EH (cell line): ENCODE measurements at regions not wholly inside any gene's neighbourhood (a gene's known extent, or its start where the extent isn't known, plus 50 kb on each side); places are given as distances from the start of the nearest gene placed in this dataset.
A peak's percentile ranks its signal among the peaks of the same experiment; 100 is the strongest.
"Not testable (repeated sequence)": the region's sequence is repeated elsewhere in the genome, so short reads cannot be mapped to it uniquely, and the experiment has no call there.

Experiments
- DNase-seq: peaks from one replicate; pipeline ENCODE4 v3.0.0-alpha.2; 2015; ENCODE audit warnings: low read depth

GRCh38 chr5:121006217-121006616 lies 542.1 kb downstream of the PRR16 start:
- DNase-seq = no peak

GRCh38 chr5:121008041-121008440 lies 543.9 kb downstream of the PRR16 start:
- DNase-seq = no peak

GRCh38 chr5:121009058-121009457 lies 545.0 kb downstream of the PRR16 start:
- DNase-seq = no peak

- no peak for DNase-seq
These were observed 553.9 kb downstream of the PRR16 start for GRCh38 chr5:121018004-121018403.

GRCh38 chr5:121019106-121019505 lies 555.0 kb downstream of the PRR16 start:
- no peak for DNase-seq

GRCh38 chr5:121019734-121020133 lies 555.6 kb downstream of the PRR16 start:
- DNase-seq = no peak

GRCh38 chr5:121021681-121022080 lies 557.6 kb downstream of the PRR16 start:
- no peak for DNase-seq

GRCh38 chr5:121024416-121025311 lies 560.6 kb downstream of the PRR16 start:
- no peak for DNase-seq

- no peak for DNase-seq
These were observed 561.6 kb downstream of the PRR16 start for GRCh38 chr5:121025671-121026070.

GRCh38 chr5:121027636-121028035 lies 563.5 kb downstream of the PRR16 start:
- DNase-seq = no peak

GRCh38 chr5:121029536-121030245 lies 565.6 kb downstream of the PRR16 start:
- DNase-seq = no peak

GRCh38 chr5:121031491-121031890 lies 567.4 kb downstream of the PRR16 start:
- DNase-seq = no peak

GRCh38 chr5:121033334-121033733 lies 569.2 kb downstream of the PRR16 start:
- DNase-seq = no peak

GRCh38 chr5:121038438-121038837 lies 574.3 kb downstream of the PRR16 start:
- DNase-seq = no peak

- DNase-seq = no peak
These were observed 585.9 kb downstream of the PRR16 start for GRCh38 chr5:121049971-121050370.

GRCh38 chr5:121053055-121053985 lies 589.2 kb downstream of the PRR16 start:
- DNase-seq = peak; percentile 14

GRCh38 chr5:121055586-121055985 lies 591.5 kb downstream of the PRR16 start:
- no peak for DNase-seq

- DNase-seq = not testable (repeated sequence)
These were observed 600.1 kb downstream of the PRR16 start for GRCh38 chr5:121064241-121064640.

- no peak for DNase-seq
These were observed 622.6 kb downstream of the PRR16 start for GRCh38 chr5:121086671-121087070.

GRCh38 chr5:121087560-121087959 lies 623.5 kb downstream of the PRR16 start:
- DNase-seq = no peak

GRCh38 chr5:121088341-121088740 lies 624.2 kb downstream of the PRR16 start:
- DNase-seq = no peak

- no peak for DNase-seq
These were observed 626.7 kb downstream of the PRR16 start for GRCh38 chr5:121090822-121091221.
